Peyer's patch (tissue), 4 donors: ENCODE measurements at regions not wholly inside any gene's neighbourhood (a gene's known extent, or its start where the extent isn't known, plus 50 kb on each side); places are given as distances from the start of the nearest gene placed in this dataset.

Experiments used
- POLR2A ChIP-seq, 2 donors: fragments of 450-650 bp; IDR thresholded peaks; one replicate each; pipeline ENCODE4 v1.5.1; 2017; ENCODE audit warnings: antibody characterized with exemption in 2 of 2, mild to moderate bottlenecking in 2 of 2, moderate library complexity in 2 of 2
- TF ChIP-seq, protein P1 (sequence below), 6 experiments: fragments of 450-650 bp in 4 of 6; fragments of 200-600 bp in 2 of 6; sonication (generic) in 1 of 6; IDR thresholded peaks; one replicate each; pipeline ENCODE4 v1.5.1; 2017 to 2019; ENCODE audit warnings: antibody characterized with exemption in 6 of 6, mild to moderate bottlenecking in 3 of 6, moderate library complexity in 1 of 6

DNA sequence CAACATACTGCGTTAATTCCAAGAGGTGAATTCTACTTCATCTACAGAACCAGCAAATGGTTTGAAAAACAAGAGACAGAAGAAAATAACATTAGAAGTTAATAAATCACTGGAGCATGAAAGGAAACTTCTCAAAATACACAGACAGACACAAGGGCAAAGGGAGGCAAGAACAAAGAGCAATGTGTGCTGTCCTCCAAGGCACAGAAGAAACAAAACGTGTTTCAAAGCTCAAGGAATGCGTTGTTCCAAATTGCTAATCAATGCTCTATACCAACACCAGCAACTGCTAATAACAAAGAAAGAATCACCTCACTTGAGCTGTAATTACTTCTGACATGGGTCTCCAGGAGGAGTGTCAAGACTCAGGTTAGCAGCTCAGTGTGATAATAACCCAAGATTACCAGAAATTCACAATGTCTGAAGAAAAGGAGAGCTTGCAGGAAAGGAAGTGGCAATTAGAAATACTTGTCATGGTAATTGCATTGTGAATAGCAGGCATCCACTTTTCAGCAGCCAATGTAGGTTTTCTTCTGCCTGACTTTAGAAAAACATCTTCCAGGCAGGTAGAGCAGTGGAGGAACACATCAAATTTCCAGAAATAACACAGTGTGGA, 175.4 kb downstream of the SEC16B start:
- TF ChIP-seq, protein P1, sequence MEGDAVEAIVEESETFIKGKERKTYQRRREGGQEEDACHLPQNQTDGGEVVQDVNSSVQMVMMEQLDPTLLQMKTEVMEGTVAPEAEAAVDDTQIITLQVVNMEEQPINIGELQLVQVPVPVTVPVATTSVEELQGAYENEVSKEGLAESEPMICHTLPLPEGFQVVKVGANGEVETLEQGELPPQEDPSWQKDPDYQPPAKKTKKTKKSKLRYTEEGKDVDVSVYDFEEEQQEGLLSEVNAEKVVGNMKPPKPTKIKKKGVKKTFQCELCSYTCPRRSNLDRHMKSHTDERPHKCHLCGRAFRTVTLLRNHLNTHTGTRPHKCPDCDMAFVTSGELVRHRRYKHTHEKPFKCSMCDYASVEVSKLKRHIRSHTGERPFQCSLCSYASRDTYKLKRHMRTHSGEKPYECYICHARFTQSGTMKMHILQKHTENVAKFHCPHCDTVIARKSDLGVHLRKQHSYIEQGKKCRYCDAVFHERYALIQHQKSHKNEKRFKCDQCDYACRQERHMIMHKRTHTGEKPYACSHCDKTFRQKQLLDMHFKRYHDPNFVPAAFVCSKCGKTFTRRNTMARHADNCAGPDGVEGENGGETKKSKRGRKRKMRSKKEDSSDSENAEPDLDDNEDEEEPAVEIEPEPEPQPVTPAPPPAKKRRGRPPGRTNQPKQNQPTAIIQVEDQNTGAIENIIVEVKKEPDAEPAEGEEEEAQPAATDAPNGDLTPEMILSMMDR (IDR thresholded peaks at IDR 0.05) = no peak
- no peak for TF ChIP-seq POLR2A (IDR thresholded peaks at IDR 0.05)
